Calu3 (cell line): ENCODE measurements at regions not wholly inside any gene's neighbourhood (a gene's known extent, or its start where the extent isn't known, plus 50 kb on each side); places are given as distances from the start of the nearest gene placed in this dataset.

ENCODE experiments used
- BruUV-seq: library from RNA; stranded (reverse); fragments of 400-500 nt; replicated peaks from 2 replicates; lab custom pipeline; 2021; lab: Mats Ljungman, UMichigan
- CTCF ChIA-PET: fragments of 300-600 bp; sonication (Branson Sonifier 250); formaldehyde crosslinking; loops from one replicate; lab custom pipeline; 2022; ENCODE audit warnings: antibody characterized with exemption; lab: Charles Lee
- DNase-seq: peaks from one replicate; pipeline ENCODE4 v3.0.0; 2022
- H3K27ac Mint-ChIP-seq: one replicate; pipeline ENCODE4 v1.8.0; 2022; ENCODE audit warnings: mixed read lengths; ENCODE audit not compliant: unreplicated experiment
- H3K27me3 Mint-ChIP-seq: one replicate; pipeline ENCODE4 v1.8.0; 2022; ENCODE audit warnings: mixed read lengths; ENCODE audit not compliant: unreplicated experiment
- H3K36me3 Mint-ChIP-seq: one replicate; pipeline ENCODE4 v1.8.0; 2022; ENCODE audit warnings: mild to moderate bottlenecking, moderate library complexity, mixed read lengths; ENCODE audit not compliant: insufficient read depth, unreplicated experiment
- H3K4me1 Mint-ChIP-seq: one replicate; pipeline ENCODE4 v1.8.0; 2022; ENCODE audit warnings: mild to moderate bottlenecking, low read depth, mixed read lengths; ENCODE audit not compliant: unreplicated experiment
- H3K4me3 Mint-ChIP-seq: one replicate; pipeline ENCODE4 v1.8.0; 2022; ENCODE audit warnings: mild to moderate bottlenecking, low read depth, moderate library complexity, mixed read lengths; ENCODE audit not compliant: unreplicated experiment
- H3K9me3 Mint-ChIP-seq: one replicate; pipeline ENCODE4 v1.8.0; 2022; ENCODE audit warnings: low read depth, mixed read lengths; ENCODE audit not compliant: unreplicated experiment
- intact Hi-C: fragments of 100-400 bp; cut with micrococcal nuclease; formaldehyde crosslinking; loops from one replicate; pipeline ENCODE4 v1.10.0; 2022; ENCODE audit not compliant: unreplicated experiment
- TF ChIP-seq, protein P1 (sequence below): fragments of 200-600 bp; IDR thresholded peaks from one replicate; pipeline ENCODE4 v1.8.0; 2022; ENCODE audit warnings: antibody characterized with exemption; ENCODE audit not compliant: unreplicated experiment

DNA sequence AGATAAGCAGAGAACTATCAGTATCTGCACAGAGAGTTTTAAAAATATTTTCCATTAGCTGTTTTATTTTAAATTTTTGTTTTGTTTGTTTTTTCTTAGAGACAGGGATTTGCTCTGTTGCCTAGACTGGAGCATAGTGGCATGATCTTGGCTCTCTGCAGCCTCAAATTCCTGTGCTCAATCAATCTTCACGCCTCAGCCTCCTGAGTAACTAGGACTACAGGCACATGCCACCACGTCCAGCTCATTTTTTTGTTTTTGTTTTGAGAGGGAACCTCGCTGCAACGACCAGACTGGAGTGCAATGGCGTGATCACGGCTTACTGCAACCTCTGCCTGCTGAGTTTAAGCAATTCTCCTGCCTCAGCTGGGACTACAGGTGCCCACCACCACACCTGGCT lies 138.2 kb upstream of the LPAR1 start:
- no peak overlapping the region for H3K27ac Mint-ChIP-seq
- no peaks in the 10 kb centered on the region for H3K9me3 Mint-ChIP-seq
- CTCF ChIA-PET: no interaction called here
- no peak overlapping the region for H3K4me3 Mint-ChIP-seq
- BruUV-seq: no TSS peak
- H3K4me1 Mint-ChIP-seq: peaks cover 24% of the 10 kb centered on the region
- no peaks in the 10 kb centered on the region for H3K27me3 Mint-ChIP-seq
- TF ChIP-seq, protein P1, sequence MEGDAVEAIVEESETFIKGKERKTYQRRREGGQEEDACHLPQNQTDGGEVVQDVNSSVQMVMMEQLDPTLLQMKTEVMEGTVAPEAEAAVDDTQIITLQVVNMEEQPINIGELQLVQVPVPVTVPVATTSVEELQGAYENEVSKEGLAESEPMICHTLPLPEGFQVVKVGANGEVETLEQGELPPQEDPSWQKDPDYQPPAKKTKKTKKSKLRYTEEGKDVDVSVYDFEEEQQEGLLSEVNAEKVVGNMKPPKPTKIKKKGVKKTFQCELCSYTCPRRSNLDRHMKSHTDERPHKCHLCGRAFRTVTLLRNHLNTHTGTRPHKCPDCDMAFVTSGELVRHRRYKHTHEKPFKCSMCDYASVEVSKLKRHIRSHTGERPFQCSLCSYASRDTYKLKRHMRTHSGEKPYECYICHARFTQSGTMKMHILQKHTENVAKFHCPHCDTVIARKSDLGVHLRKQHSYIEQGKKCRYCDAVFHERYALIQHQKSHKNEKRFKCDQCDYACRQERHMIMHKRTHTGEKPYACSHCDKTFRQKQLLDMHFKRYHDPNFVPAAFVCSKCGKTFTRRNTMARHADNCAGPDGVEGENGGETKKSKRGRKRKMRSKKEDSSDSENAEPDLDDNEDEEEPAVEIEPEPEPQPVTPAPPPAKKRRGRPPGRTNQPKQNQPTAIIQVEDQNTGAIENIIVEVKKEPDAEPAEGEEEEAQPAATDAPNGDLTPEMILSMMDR: no peak
- no peak for DNase-seq
- peaks cover 6% of the 10 kb centered on the region for H3K36me3 Mint-ChIP-seq
- intact Hi-C loops: no loop called here

DNA sequence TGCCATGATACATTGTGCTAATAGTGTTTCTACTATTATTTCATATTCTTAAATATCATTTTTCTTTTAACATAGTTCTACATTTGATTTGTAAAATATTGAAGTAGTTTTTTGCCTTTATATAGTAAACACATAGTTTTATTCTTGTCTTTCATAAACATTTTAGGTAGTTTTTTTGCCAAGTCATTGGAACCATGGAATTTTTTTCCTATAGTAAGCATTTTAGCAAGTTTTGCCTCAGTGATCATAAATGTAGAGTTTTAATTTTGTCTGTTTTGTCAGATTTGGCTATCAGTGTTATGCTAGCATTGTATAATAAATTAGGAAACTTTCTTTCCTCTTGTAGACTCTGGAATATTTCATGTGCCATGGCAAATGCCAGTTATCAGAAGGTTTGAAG lies 137.1 kb upstream of the LPAR1 start:
- no peaks in the 10 kb centered on the region for H3K9me3 Mint-ChIP-seq
- CTCF ChIA-PET: no interaction called here
- no peak overlapping the region for H3K27ac Mint-ChIP-seq
- intact Hi-C loops: no loop called here
- no peak for DNase-seq
- TF ChIP-seq, protein P1: no peak
- H3K4me1 Mint-ChIP-seq: peaks cover 24% of the 10 kb centered on the region
- H3K4me3 Mint-ChIP-seq: no peak overlapping the region
- H3K27me3 Mint-ChIP-seq: no peaks in the 10 kb centered on the region
- no TSS peak for BruUV-seq
- H3K36me3 Mint-ChIP-seq: peaks cover 6% of the 10 kb centered on the region

DNA sequence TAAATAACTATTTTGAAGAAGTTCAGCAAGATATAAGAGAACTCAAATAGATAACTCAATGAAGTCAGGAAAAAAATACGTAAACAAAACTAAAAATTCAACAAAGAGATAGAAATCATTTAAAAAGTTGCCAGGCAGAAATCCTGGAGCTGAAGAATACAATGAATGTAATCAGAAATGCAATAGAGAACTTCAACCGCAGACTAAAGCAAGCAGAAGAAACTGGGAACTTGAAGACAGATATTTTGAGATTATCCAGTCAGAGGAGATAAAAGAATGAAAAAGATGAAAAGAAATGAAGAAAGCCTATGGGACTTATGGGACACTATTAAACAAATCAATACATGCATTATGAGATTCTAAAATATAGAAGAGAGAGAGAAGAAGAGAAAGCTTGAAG lies 129.1 kb upstream of the LPAR1 start:
- BruUV-seq: no TSS peak
- intact Hi-C loops: no loop called here
- DNase-seq: no peak
- CTCF ChIA-PET: no interaction called here
- Mint-ChIP-seq H3K9me3 (peaks cover 7% of the 10 kb centered on the region), H3K36me3 (no peaks in the 10 kb centered on the region), H3K4me3 (no peak overlapping the region), H3K27ac (no peak overlapping the region), H3K27me3 (no peaks in the 10 kb centered on the region), H3K4me1 (no peaks in the 10 kb centered on the region)
- TF ChIP-seq, protein P1: no peak

GRCh38 chr9:111163716-111164389 lies 125.6 kb upstream of the LPAR1 start:
- no TSS peak for BruUV-seq
- TF ChIP-seq, protein P1: no peak
- H3K9me3 Mint-ChIP-seq: peaks cover 7% of the 10 kb centered on the region
- DNase-seq: no peak
- H3K4me1 Mint-ChIP-seq: no peaks in the 10 kb centered on the region
- H3K4me3 Mint-ChIP-seq: no peak overlapping the region
- intact Hi-C loops: no loop called here
- H3K27me3 Mint-ChIP-seq: no peaks in the 10 kb centered on the region
- CTCF ChIA-PET: no interaction called here
- no peaks in the 10 kb centered on the region for H3K36me3 Mint-ChIP-seq
- no peak overlapping the region for H3K27ac Mint-ChIP-seq
